Tibial nerve (tissue), 4 donors: ENCODE measurements at regions not wholly inside any gene's neighbourhood (a gene's known extent, or its start where the extent isn't known, plus 50 kb on each side); places are given as distances from the start of the nearest gene placed in this dataset.

Experiments
- CTCF ChIP-seq, 5 experiments: fragments of 200-600 bp in 3 of 5; fragments of 450-650 bp in 2 of 5; sonication (generic) in 3 of 5; IDR thresholded peaks; one replicate each; pipeline ENCODE4 v1.5.1; 2016 to 2019; ENCODE audit warnings: antibody characterized with exemption in 5 of 5, mild to moderate bottlenecking in 3 of 5, moderate library complexity in 2 of 5
- EP300 ChIP-seq, 2 donors: sonication (generic); formaldehyde crosslinking; IDR thresholded peaks; one replicate each; pipeline ENCODE4 v1.6.1; 2017; ENCODE audit warnings: antibody characterized with exemption in 2 of 2, mild to moderate bottlenecking in 1 of 2

DNA sequence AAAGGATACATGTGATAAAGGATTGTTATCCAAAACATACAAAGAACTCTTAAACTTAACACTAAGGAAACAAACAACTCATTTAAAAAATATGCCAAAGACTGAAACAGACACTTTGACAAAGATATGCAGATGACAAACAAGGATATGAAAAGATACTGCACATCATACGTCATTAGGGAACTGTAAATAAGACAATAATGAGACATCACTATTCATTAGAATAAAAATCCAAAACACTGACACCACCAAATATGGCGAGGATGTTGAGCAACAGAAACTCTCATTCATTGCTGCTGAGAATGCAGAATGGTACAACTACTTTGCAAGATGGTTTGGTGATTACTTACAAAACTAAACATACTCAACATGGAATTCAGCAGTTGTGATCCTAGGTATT lies 156.5 kb upstream of the FOXA2 start:
- no peak for TF ChIP-seq EP300 (IDR thresholded peaks at IDR 0.05)
- no peak for TF ChIP-seq CTCF (IDR thresholded peaks at IDR 0.05)
